OCI-LY1 (cell line): ENCODE measurements at regions not wholly inside any gene's neighbourhood (a gene's known extent, or its start where the extent isn't known, plus 50 kb on each side); places are given as distances from the start of the nearest gene placed in this dataset.

ENCODE experiments used
- H2AFZ ChIP-seq: fragments of 200-600 bp; sonication (generic), shearing (Covaris generic); 2 replicates; pipeline ENCODE4 v1.6.0; 2014; ENCODE audit warnings: antibody characterized with exemption, mild to moderate bottlenecking, low read length
- H3F3A ChIP-seq: fragments of 200-600 bp; sonication (generic), shearing (Covaris generic); 2 replicates; pipeline ENCODE4 v1.6.0; 2014; ENCODE audit warnings: mild to moderate bottlenecking, antibody characterized with exemption, low read length, moderate library complexity; ENCODE audit not compliant: insufficient read depth
- H3K27ac ChIP-seq: fragments of 200-600 bp; sonication (generic); 2 replicates; pipeline ENCODE4 v1.5.1; 2014; ENCODE audit warnings: low read length, mixed run types, mild to moderate bottlenecking, low read depth; ENCODE audit not compliant: poor library complexity, severe bottlenecking
- H3K27me3 ChIP-seq: fragments of 200-600 bp; sonication (generic); 2 replicates; pipeline ENCODE4 v1.6.0; 2014; ENCODE audit warnings: antibody characterized with exemption, mild to moderate bottlenecking, low read length, moderate library complexity; ENCODE audit not compliant: insufficient read depth
- H3K36me3 ChIP-seq: fragments of 200-600 bp; sonication (generic); 2 replicates; pipeline ENCODE4 v1.6.1; 2014; ENCODE audit warnings: mild to moderate bottlenecking, antibody characterized with exemption, low read length, moderate library complexity, mixed read lengths; ENCODE audit not compliant: insufficient read depth
- H3K4me1 ChIP-seq: fragments of 200-600 bp; sonication (generic); 2 replicates; pipeline ENCODE4 v1.5.1; 2014; ENCODE audit warnings: mild to moderate bottlenecking, low read length, moderate library complexity; ENCODE audit not compliant: insufficient read depth, severe bottlenecking
- H3K4me2 ChIP-seq: fragments of 200-600 bp; sonication (generic), shearing (Covaris generic); 2 replicates; pipeline ENCODE4 v1.6.1; 2014; ENCODE audit warnings: low read length
- H3K4me3 ChIP-seq: fragments of 200-600 bp; sonication (generic); 2 replicates; pipeline ENCODE4 v1.5.1; 2014; ENCODE audit warnings: low read length, low read depth, mild to moderate bottlenecking, mixed read lengths; ENCODE audit not compliant: poor library complexity, severe bottlenecking
- H3K79me2 ChIP-seq: fragments of 200-600 bp; shearing (Covaris generic); 2 replicates; pipeline ENCODE4 v1.6.1; 2016; ENCODE audit warnings: mixed run types, low read length, mixed read lengths; ENCODE audit not compliant: insufficient read depth
- H3K9ac ChIP-seq: fragments of 200-600 bp; sonication (generic), shearing (Covaris generic); 2 replicates; pipeline ENCODE4 v1.6.1; 2014; ENCODE audit warnings: mild to moderate bottlenecking, low read length, mixed read lengths
- H3K9me2 ChIP-seq: fragments of 200-600 bp; sonication (generic), shearing (Covaris generic); 2 replicates; pipeline ENCODE4 v1.6.1; 2014; ENCODE audit warnings: low read depth, mild to moderate bottlenecking, low read length, mixed read lengths
- H3K9me3 ChIP-seq: fragments of 200-600 bp; shearing (Covaris generic); 2 replicates; pipeline ENCODE4 v1.6.1; 2014; ENCODE audit warnings: low read length, mixed read lengths
- H4K20me1 ChIP-seq: fragments of 200-600 bp; sonication (generic), shearing (Covaris generic); 2 replicates; pipeline ENCODE4 v1.6.0; 2016; ENCODE audit warnings: mild to moderate bottlenecking, low read length; ENCODE audit not compliant: insufficient read depth
- EZH2 ChIP-seq: fragments of 200-600 bp; sonication (generic), shearing (Covaris generic); IDR thresholded peaks from 2 replicates; pipeline ENCODE4 v1.8.0; 2017; ENCODE audit warnings: borderline replicate concordance, mixed run types, mild to moderate bottlenecking, antibody characterized with exemption, low read length, moderate library complexity, mixed read lengths
- TF ChIP-seq, protein P1 (sequence below): fragments of 200-600 bp; sonication (generic), shearing (Covaris generic); IDR thresholded peaks from 2 replicates; pipeline ENCODE4 v1.5.1; 2017; ENCODE audit warnings: mild to moderate bottlenecking, antibody characterized with exemption, low read length, moderate library complexity, mixed read lengths

DNA sequence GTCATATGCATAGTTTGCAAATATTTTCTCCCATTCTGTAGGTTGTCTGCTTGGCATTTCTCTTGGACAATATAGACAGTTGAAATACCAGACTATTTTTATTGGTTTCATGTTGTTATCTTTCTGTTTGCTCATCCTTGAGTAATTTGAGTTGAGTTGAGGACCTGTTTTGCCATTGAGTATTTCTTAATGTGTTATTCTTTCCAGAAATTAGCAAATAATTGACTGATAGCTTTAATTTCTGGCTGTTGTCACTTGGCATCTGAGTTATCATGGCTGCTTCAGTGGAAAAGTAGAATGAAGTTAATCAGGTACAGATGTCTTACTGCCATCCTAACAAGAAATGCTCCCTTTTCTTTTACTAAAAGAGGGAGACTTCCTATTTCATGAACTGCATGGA lies 264.8 kb upstream of the DUSP10 start:
- Histone ChIP-seq H3K36me3 (no peaks in the 10 kb centered on the region), H3K79me2 (no peaks in the 10 kb centered on the region), H3K9me2 (no peaks in the 10 kb centered on the region), H3K4me2 (no peak overlapping the region), H3K4me1 (peaks cover 13% of the 10 kb centered on the region), H3F3A (no peaks in the 10 kb centered on the region), H3K27me3 (no peaks in the 10 kb centered on the region), H3K27ac (no peak overlapping the region), H3K9ac (no peak overlapping the region), H2AFZ (no peak overlapping the region), H3K4me3 (no peak overlapping the region), H4K20me1 (no peaks in the 10 kb centered on the region), H3K9me3 (no peaks in the 10 kb centered on the region)
- TF ChIP-seq, protein P1, sequence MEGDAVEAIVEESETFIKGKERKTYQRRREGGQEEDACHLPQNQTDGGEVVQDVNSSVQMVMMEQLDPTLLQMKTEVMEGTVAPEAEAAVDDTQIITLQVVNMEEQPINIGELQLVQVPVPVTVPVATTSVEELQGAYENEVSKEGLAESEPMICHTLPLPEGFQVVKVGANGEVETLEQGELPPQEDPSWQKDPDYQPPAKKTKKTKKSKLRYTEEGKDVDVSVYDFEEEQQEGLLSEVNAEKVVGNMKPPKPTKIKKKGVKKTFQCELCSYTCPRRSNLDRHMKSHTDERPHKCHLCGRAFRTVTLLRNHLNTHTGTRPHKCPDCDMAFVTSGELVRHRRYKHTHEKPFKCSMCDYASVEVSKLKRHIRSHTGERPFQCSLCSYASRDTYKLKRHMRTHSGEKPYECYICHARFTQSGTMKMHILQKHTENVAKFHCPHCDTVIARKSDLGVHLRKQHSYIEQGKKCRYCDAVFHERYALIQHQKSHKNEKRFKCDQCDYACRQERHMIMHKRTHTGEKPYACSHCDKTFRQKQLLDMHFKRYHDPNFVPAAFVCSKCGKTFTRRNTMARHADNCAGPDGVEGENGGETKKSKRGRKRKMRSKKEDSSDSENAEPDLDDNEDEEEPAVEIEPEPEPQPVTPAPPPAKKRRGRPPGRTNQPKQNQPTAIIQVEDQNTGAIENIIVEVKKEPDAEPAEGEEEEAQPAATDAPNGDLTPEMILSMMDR: no peak
- TF ChIP-seq EZH2: no peak

DNA sequence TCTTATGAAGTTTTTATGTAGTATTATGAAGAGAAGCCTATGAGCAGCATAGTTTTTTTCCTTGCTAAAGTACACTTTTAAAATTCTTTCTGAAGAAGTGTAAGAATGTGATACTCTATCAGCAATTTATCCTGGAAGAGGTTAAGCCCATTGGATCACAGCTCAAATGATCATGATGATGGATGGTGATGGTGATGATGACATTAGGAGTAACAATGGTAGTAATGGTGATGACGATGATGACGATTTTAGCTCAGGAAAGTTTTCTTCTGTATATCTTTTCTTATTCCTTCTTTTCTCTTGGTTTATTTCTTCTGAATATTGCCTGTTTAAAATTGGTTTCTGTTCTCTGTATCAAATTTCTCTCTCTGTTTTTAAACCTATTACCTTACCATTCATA lies 262.9 kb upstream of the DUSP10 start:
- Histone ChIP-seq H3F3A (no peaks in the 10 kb centered on the region), H3K4me3 (no peak overlapping the region), H3K27me3 (no peaks in the 10 kb centered on the region), H3K9me2 (no peaks in the 10 kb centered on the region), H3K36me3 (no peaks in the 10 kb centered on the region), H4K20me1 (no peaks in the 10 kb centered on the region), H3K9ac (no peak overlapping the region), H3K27ac (no peak overlapping the region), H3K79me2 (no peaks in the 10 kb centered on the region), H3K4me2 (no peak overlapping the region), H3K9me3 (no peaks in the 10 kb centered on the region), H2AFZ (no peak overlapping the region), H3K4me1 (peaks cover 13% of the 10 kb centered on the region)
- TF ChIP-seq EZH2: no peak
- TF ChIP-seq, protein P1: no peak

DNA sequence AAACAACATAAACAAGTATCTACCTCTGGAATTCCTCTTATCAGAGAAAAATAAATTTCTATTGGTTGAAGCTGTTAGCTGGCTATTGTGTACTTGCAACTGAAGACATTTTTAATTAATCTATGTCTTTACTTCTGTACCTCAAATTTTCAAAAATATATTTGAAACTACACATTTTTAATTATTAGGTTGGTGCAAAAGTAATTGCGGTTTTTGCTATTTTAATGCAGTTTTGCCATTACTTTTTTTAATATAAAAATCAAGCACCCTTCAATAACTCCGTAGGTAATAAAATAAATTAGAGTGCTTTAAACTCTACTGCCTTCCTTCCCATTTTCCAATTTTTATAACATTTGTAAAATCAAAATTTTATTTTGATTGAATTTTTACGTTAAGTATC lies 262.1 kb upstream of the DUSP10 start:
- Histone ChIP-seq H3K4me3 (no peak overlapping the region), H2AFZ (no peak overlapping the region), H3K27me3 (no peaks in the 10 kb centered on the region), H4K20me1 (no peaks in the 10 kb centered on the region), H3K9me3 (no peaks in the 10 kb centered on the region), H3K27ac (no peak overlapping the region), H3K79me2 (no peaks in the 10 kb centered on the region), H3K4me2 (no peak overlapping the region), H3K4me1 (peaks cover 13% of the 10 kb centered on the region), H3K9me2 (no peaks in the 10 kb centered on the region), H3K36me3 (no peaks in the 10 kb centered on the region), H3F3A (no peaks in the 10 kb centered on the region), H3K9ac (no peak overlapping the region)
- TF ChIP-seq EZH2: no peak
- TF ChIP-seq, protein P1: no peak
